Fibroblast of mammary gland (primary cell): ENCODE measurements at regions not wholly inside any gene's neighbourhood (a gene's known extent, or its start where the extent isn't known, plus 50 kb on each side); places are given as distances from the start of the nearest gene placed in this dataset.
A peak's percentile ranks its signal among the peaks of the same experiment; 100 is the strongest.
"Not testable (repeated sequence)": the region's sequence is repeated elsewhere in the genome, so short reads cannot be mapped to it uniquely, and the experiment has no call there.

Source experiments
- DNase-seq: peaks from one replicate; pipeline ENCODE4 v3.0.0-alpha.2; 2010; ENCODE audit warnings: low read depth
- H3K4me3 ChIP-seq: 2 replicates; pipeline ENCODE4 v1.5.1; 2011; ENCODE audit warnings: low read depth, mild to moderate bottlenecking, low read length, moderate library complexity; ENCODE audit not compliant: control insufficient read depth
- CTCF ChIP-seq: conservative IDR thresholded peaks from 2 replicates; pipeline ENCODE4 v1.5.1; 2011; ENCODE audit warnings: low read depth, low read length, inconsistent platforms; ENCODE audit not compliant: control insufficient read depth, insufficient read depth

- DNase-seq: no peak
- H3K4me3 ChIP-seq: no peak overlapping the region
- no peak for TF ChIP-seq CTCF
Measured at GRCh38 chr12:96112733-96113132, 77.3 kb upstream of the LTA4H start.

- no peak for TF ChIP-seq CTCF
- H3K4me3 ChIP-seq: no peak overlapping the region
- DNase-seq: no peak
Measured at GRCh38 chr12:96117460-96117859, 76.7 kb upstream of the ELK3 start.

- TF ChIP-seq CTCF: no peak
- H3K4me3 ChIP-seq: no peak overlapping the region
- no peak for DNase-seq
Measured at GRCh38 chr12:96120359-96121100, 73.6 kb upstream of the ELK3 start.

GRCh38 chr12:96121271-96121711, 72.9 kb upstream of the ELK3 start:
- no peak overlapping the region for H3K4me3 ChIP-seq
- no peak for TF ChIP-seq CTCF
- DNase-seq: peak; percentile 58

GRCh38 chr12:96128292-96128691, 65.9 kb upstream of the ELK3 start:
- not testable (repeated sequence) for H3K4me3 ChIP-seq, DNase-seq

- H3K4me3 ChIP-seq: no peak overlapping the region
- no peak for DNase-seq
- TF ChIP-seq CTCF: no peak
Measured at GRCh38 chr12:96130396-96131059, 63.6 kb upstream of the ELK3 start.

GRCh38 chr12:96131230-96131788, 62.9 kb upstream of the ELK3 start:
- no peak for DNase-seq
- H3K4me3 ChIP-seq: no peak overlapping the region
- TF ChIP-seq CTCF: no peak
